ENCODE measurements at regions not wholly inside any gene's neighbourhood (a gene's known extent, or its start where the extent isn't known, plus 50 kb on each side); places are given as distances from the start of the nearest gene placed in this dataset.
A peak's percentile ranks its signal among the peaks of the same experiment; 100 is the strongest.

DNA sequence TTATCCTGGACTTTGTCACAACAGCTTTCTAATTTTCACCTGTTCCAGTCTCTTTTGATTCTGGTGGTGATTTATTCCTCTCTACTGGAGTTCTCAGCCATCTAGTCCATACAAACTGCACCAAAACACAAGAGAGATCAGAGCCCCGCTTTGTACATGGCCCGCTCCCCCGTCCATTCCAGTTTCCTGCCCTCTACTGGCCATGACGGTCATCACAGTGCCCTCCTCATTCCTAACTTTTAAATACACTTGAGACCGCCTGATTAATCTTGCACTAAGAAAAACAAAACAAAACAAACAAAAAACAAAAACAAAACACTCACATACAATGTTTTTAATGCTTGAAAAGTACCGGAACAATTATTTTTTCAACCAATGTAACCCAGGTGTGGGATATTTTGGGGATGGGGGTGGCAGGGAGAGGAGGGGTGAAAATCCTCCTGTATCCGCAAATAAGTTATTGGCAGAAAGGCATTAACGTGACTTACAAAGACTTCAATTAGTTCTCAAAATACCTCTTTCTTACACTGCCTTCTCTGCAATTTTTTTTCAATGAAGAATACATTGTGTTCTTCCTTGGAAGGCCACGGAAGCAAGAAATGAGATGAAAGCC lies 84.8 kb upstream of the PAM start:
- Histone ChIP-seq H4K91ac (replicated peaks; ENCODE audit: insufficient read length, low read length) (no peak overlapping the region), H4K20me1 (replicated peaks in 1 of 2; ENCODE audit: control insufficient read depth in 1 of 2, insufficient read depth in 2 of 2, low read length in 2 of 2) (no peaks in the 10 kb centered on the region), H3K79me2 (ENCODE audit: control insufficient read depth in 1 of 2, insufficient read depth in 2 of 2, low read length in 2 of 2) (no peaks in the 10 kb centered on the region), H3K4ac (replicated peaks; ENCODE audit: insufficient read length, low read depth, low read length) (no peak overlapping the region), H3K9me3 (ENCODE audit: insufficient read depth in 2 of 2, low read depth in 1 of 2, low read length in 1 of 2) (no peaks in the 10 kb centered on the region), H2BK20ac (ENCODE audit: low read length) (no peak overlapping the region), H3K56ac (replicated peaks; ENCODE audit: insufficient read length, low read depth, low read length) (no peak overlapping the region), H3K14ac (ENCODE audit: insufficient read length) (no peak overlapping the region), H3K36me3 (ENCODE audit: control insufficient read depth in 2 of 4, insufficient read depth in 4 of 4, low read length in 3 of 4) (no peaks in the 10 kb centered on the region), H3K23ac (ENCODE audit: insufficient read length) (no peak overlapping the region), H3K18ac (ENCODE audit: extremely low read depth, low read length) (no peak overlapping the region), H3K27me3 (replicated peaks in 1 of 4; ENCODE audit: control insufficient read depth in 3 of 4, extremely low read depth in 1 of 4, insufficient read depth in 3 of 4, low read length in 3 of 4) (no peaks in the 10 kb centered on the region), H3K23me2 (ENCODE audit: low read depth, low read length) (no peaks in the 10 kb centered on the region), H4K8ac (ENCODE audit: extremely low read depth, insufficient read depth, low read length) (no peak overlapping the region), H2AFZ (ENCODE audit: low read length) (no peak overlapping the region), H2BK12ac (ENCODE audit: low read depth, low read length) (no peak overlapping the region), H3K79me1 (ENCODE audit: low read depth, low read length) (no peaks in the 10 kb centered on the region), H2BK15ac (ENCODE audit: low read length) (no peak overlapping the region), H3K4me1 (replicated peaks in 1 of 4; ENCODE audit: control insufficient read depth in 3 of 4, insufficient read depth in 4 of 4, low read length in 3 of 4) (peaks cover 0 to 6% (median 0%) of the 10 kb centered on the region in 4 experiments; a peak in 3 of 7 replicates), H4K5ac (ENCODE audit: insufficient read length, low read depth, low read length) (no peak overlapping the region), H3K27ac (ENCODE audit: low read depth, low read length) (no peak overlapping the region), H3K4me2 (ENCODE audit: insufficient read depth in 1 of 2, low read depth in 2 of 2, low read length in 2 of 2) (peak overlapping the region in 1 of 2 experiments; percentile 27; a peak in 3 of 4 replicates), H3K9ac (replicated peaks in 1 of 4; ENCODE audit: extremely low read depth in 1 of 4, low read depth in 3 of 4, low read length in 3 of 4) (no peak overlapping the region), H2BK120ac (replicated peaks; ENCODE audit: low read depth, low read length) (no peak overlapping the region), H3K4me3 (ENCODE audit: extremely low read depth in 1 of 4, insufficient read depth in 2 of 4, low read depth in 3 of 4, low read length in 4 of 4) (peak overlapping the region in 2 of 4 experiments; percentile 42 to 45; a peak in 4 of 8 replicates), H2AK5ac (ENCODE audit: low read depth, low read length) (no peak overlapping the region), H2BK5ac (ENCODE audit: low read depth, low read length) (no peak overlapping the region)
- peak; percentile 1 to 75 for DNase-seq (ENCODE audit: low read depth in 1 of 2, low spot score in 2 of 2)
- CTCF ChIA-PET (ENCODE audit: partially characterized antibody), result interaction anchor here (0.7 to 2.2 kb wide), 2 partner anchors 10 to 17 kb away, joined by 7 to 12 read pairs; no protein-coding TSS in a partner anchor
- peak; percentile 48 to 57 for TF ChIP-seq RAD21 (IDR thresholded peaks at IDR 0.05 in 1 of 2, conservative IDR thresholded peaks at IDR 0.05 in 1 of 2; ENCODE audit: low read depth in 2 of 2, low read length in 2 of 2)
- no peak for TF ChIP-seq TBP (IDR thresholded peaks at IDR 0.05; ENCODE audit: low read depth, low read length)
- no peak for TF ChIP-seq RBBP5 (IDR thresholded peaks at IDR 0.05; ENCODE audit: borderline replicate concordance, low read depth, low read length)
- peak; percentile 37; the same call in 1 of the 2 replicates for TF ChIP-seq CREB1 (IDR thresholded peaks at IDR 0.05)
- TF ChIP-seq, protein P1, sequence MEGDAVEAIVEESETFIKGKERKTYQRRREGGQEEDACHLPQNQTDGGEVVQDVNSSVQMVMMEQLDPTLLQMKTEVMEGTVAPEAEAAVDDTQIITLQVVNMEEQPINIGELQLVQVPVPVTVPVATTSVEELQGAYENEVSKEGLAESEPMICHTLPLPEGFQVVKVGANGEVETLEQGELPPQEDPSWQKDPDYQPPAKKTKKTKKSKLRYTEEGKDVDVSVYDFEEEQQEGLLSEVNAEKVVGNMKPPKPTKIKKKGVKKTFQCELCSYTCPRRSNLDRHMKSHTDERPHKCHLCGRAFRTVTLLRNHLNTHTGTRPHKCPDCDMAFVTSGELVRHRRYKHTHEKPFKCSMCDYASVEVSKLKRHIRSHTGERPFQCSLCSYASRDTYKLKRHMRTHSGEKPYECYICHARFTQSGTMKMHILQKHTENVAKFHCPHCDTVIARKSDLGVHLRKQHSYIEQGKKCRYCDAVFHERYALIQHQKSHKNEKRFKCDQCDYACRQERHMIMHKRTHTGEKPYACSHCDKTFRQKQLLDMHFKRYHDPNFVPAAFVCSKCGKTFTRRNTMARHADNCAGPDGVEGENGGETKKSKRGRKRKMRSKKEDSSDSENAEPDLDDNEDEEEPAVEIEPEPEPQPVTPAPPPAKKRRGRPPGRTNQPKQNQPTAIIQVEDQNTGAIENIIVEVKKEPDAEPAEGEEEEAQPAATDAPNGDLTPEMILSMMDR (IDR thresholded peaks at IDR 0.05; ENCODE audit: control extremely low read depth in 1 of 3, insufficient read depth in 1 of 3, low read depth in 1 of 3, low read length in 3 of 3), result peak; percentile 62 to 83 (median 81)
- TF ChIP-seq RXRA (IDR thresholded peaks at IDR 0.05; ENCODE audit: insufficient read depth, low read depth, low read length), result no peak
- TF ChIP-seq CHD2 (IDR thresholded peaks at IDR 0.05; ENCODE audit: low read length), result no peak
- no peak for TF ChIP-seq PHF8 (conservative IDR thresholded peaks at IDR 0.05; ENCODE audit: low read depth, low read length)
- no peak for TF ChIP-seq ASH2L (IDR thresholded peaks at IDR 0.05; ENCODE audit: low read length)
- POLR2A ChIA-PET (ENCODE audit: partially characterized antibody), result no interaction called here
- FAIRE-seq, result peak; percentile 69
- WGBS, 2 experiments (ENCODE audit: extremely low coverage in 1 of 2, insufficient coverage in 1 of 2, insufficient read length in 1 of 2, insufficient replicate concordance in 2 of 2, low coverage in 1 of 2, low lambda C conversion rate in 2 of 2, missing lambda C conversion rate in 1 of 2), result 73% methylated on average over 9 of the region's 9 CpGs; no CpG with 5 or more reads in 1 of the 2 experiments
